ENCODE measurements at regions not wholly inside any gene's neighbourhood (a gene's known extent, or its start where the extent isn't known, plus 50 kb on each side); places are given as distances from the start of the nearest gene placed in this dataset.

GRCh38 chr6:94052749-94053148, 633.4 kb upstream of the EPHA7 start:
- no peak for DNase-seq

GRCh38 chr6:94050515-94050914, 631.2 kb upstream of the EPHA7 start:
- no peak for DNase-seq

- no peak for DNase-seq
These were observed 629.6 kb upstream of the EPHA7 start for GRCh38 chr6:94049001-94049400.

- no peak for DNase-seq
These were observed 625.9 kb upstream of the EPHA7 start for GRCh38 chr6:94045099-94045829.

- DNase-seq = no peak
These were observed 622.8 kb upstream of the EPHA7 start for GRCh38 chr6:94041945-94042709.

GRCh38 chr6:94036024-94036423, 616.7 kb upstream of the EPHA7 start:
- DNase-seq = no peak

GRCh38 chr6:94027374-94027773, 608.0 kb upstream of the EPHA7 start:
- DNase-seq = no peak

GRCh38 chr6:94026575-94026974, 607.2 kb upstream of the EPHA7 start:
- DNase-seq = no peak

GRCh38 chr6:94005835-94006234, 586.5 kb upstream of the EPHA7 start:
- no peak for DNase-seq

GRCh38 chr6:93992976-93993375, 573.6 kb upstream of the EPHA7 start:
- DNase-seq = no peak

- no peak for DNase-seq
These were observed 570.3 kb upstream of the EPHA7 start for GRCh38 chr6:93989630-93990029.

GRCh38 chr6:93985953-93986352, 566.6 kb upstream of the EPHA7 start:
- DNase-seq = no peak

GRCh38 chr6:93975159-93975558, 555.8 kb upstream of the EPHA7 start:
- DNase-seq = no peak

GRCh38 chr6:93974332-93974731, 555.0 kb upstream of the EPHA7 start:
- DNase-seq = no peak

GRCh38 chr6:93972791-93973190, 553.4 kb upstream of the EPHA7 start:
- no peak for DNase-seq

- DNase-seq = no peak
These were observed 551.3 kb upstream of the EPHA7 start for GRCh38 chr6:93970684-93971083.

- DNase-seq = no peak
These were observed 548.8 kb upstream of the EPHA7 start for GRCh38 chr6:93968126-93968525.

GRCh38 chr6:93964926-93965325, 545.6 kb upstream of the EPHA7 start:
- no peak for DNase-seq

- DNase-seq = no peak
These were observed 545.0 kb upstream of the EPHA7 start for GRCh38 chr6:93964321-93964720.

GRCh38 chr6:93962566-93962965, 543.2 kb upstream of the EPHA7 start:
- no peak for DNase-seq

- no peak for DNase-seq
These were observed 535.2 kb upstream of the EPHA7 start for GRCh38 chr6:93954584-93954983.

- DNase-seq = no peak
These were observed 524.3 kb upstream of the EPHA7 start for GRCh38 chr6:93943661-93944060.

GRCh38 chr6:93940381-93940780, 521.0 kb upstream of the EPHA7 start:
- no peak for DNase-seq

GRCh38 chr6:93932175-93932574, 512.8 kb upstream of the EPHA7 start:
- no peak for DNase-seq

GRCh38 chr6:93927731-93928130, 508.4 kb upstream of the EPHA7 start:
- no peak for DNase-seq

Data from midbrain (tissue), 1 donor.